ENCODE measurements at regions not wholly inside any gene's neighbourhood (a gene's known extent, or its start where the extent isn't known, plus 50 kb on each side); places are given as distances from the start of the nearest gene placed in this dataset.
"Not testable (repeated sequence)": the region's sequence is repeated elsewhere in the genome, so short reads cannot be mapped to it uniquely, and the experiment has no call there.

- DNase-seq (ENCODE audit: extremely low read depth in 1 of 2, low read depth in 1 of 2), result not testable (repeated sequence)
Observed at GRCh38 chr3:125791021-125791420, 178.0 kb upstream of the ROPN1B start.

GRCh38 chr3:125810010-125810409 is 159.0 kb upstream of the ROPN1B start:
- DNase-seq (ENCODE audit: extremely low read depth in 1 of 2, low read depth in 1 of 2), result not testable (repeated sequence)

- peak in 1 of 2 donors; percentile 5 for DNase-seq (ENCODE audit: extremely low read depth in 1 of 2, low read depth in 1 of 2)
Observed at GRCh38 chr3:125822175-125822574, 146.8 kb upstream of the ROPN1B start.

- DNase-seq (ENCODE audit: extremely low read depth in 1 of 2, low read depth in 1 of 2), result not testable (repeated sequence)
Observed at GRCh38 chr3:125831005-125831750, 137.8 kb upstream of the ROPN1B start.

- DNase-seq (ENCODE audit: extremely low read depth in 1 of 2, low read depth in 1 of 2), result not testable (repeated sequence)
Observed at GRCh38 chr3:125835562-125835961, 133.4 kb upstream of the ROPN1B start.

GRCh38 chr3:125836011-125836551 is 132.9 kb upstream of the ROPN1B start:
- DNase-seq (ENCODE audit: extremely low read depth in 1 of 2, low read depth in 1 of 2), result not testable (repeated sequence)

- not testable (repeated sequence) for DNase-seq (ENCODE audit: extremely low read depth in 1 of 2, low read depth in 1 of 2)
Observed at GRCh38 chr3:125836786-125837185, 132.2 kb upstream of the ROPN1B start.

- DNase-seq (ENCODE audit: extremely low read depth in 1 of 2, low read depth in 1 of 2), result not testable (repeated sequence)
Observed at GRCh38 chr3:125838857-125839256, 130.1 kb upstream of the ROPN1B start.

GRCh38 chr3:125840465-125840864 is 128.5 kb upstream of the ROPN1B start:
- DNase-seq (ENCODE audit: extremely low read depth in 1 of 2, low read depth in 1 of 2), result not testable (repeated sequence)

GRCh38 chr3:125847966-125848365 is 121.0 kb upstream of the ROPN1B start:
- not testable (repeated sequence) for DNase-seq (ENCODE audit: extremely low read depth in 1 of 2, low read depth in 1 of 2)

- DNase-seq (ENCODE audit: extremely low read depth in 1 of 2, low read depth in 1 of 2), result not testable (repeated sequence)
Observed at GRCh38 chr3:125855006-125855405, 114.0 kb upstream of the ROPN1B start.

GRCh38 chr3:125860547-125860946 is 108.4 kb upstream of the ROPN1B start:
- not testable (repeated sequence) for DNase-seq (ENCODE audit: extremely low read depth in 1 of 2, low read depth in 1 of 2)

GRCh38 chr3:125862841-125863254 is 106.1 kb upstream of the ROPN1B start:
- DNase-seq (ENCODE audit: extremely low read depth in 1 of 2, low read depth in 1 of 2), result not testable (repeated sequence)

GRCh38 chr3:125864532-125864931 is 104.4 kb upstream of the ROPN1B start:
- DNase-seq (ENCODE audit: extremely low read depth in 1 of 2, low read depth in 1 of 2), result not testable (repeated sequence)

- DNase-seq (ENCODE audit: extremely low read depth in 1 of 2, low read depth in 1 of 2), result not testable (repeated sequence)
Observed at GRCh38 chr3:125886006-125886405, 83.0 kb upstream of the ROPN1B start.

- DNase-seq (ENCODE audit: extremely low read depth in 1 of 2, low read depth in 1 of 2), result not testable (repeated sequence)
Observed at GRCh38 chr3:125899181-125899580, 69.8 kb upstream of the ROPN1B start.

- not testable (repeated sequence) for DNase-seq (ENCODE audit: extremely low read depth in 1 of 2, low read depth in 1 of 2)
Observed at GRCh38 chr3:125901473-125901872, 67.5 kb upstream of the ROPN1B start.

GRCh38 chr3:125903780-125904455 is 65.1 kb upstream of the ROPN1B start:
- not testable (repeated sequence) for DNase-seq (ENCODE audit: extremely low read depth in 1 of 2, low read depth in 1 of 2)

GRCh38 chr3:125907279-125907678 is 61.7 kb upstream of the ROPN1B start:
- not testable (repeated sequence) for DNase-seq (ENCODE audit: extremely low read depth in 1 of 2, low read depth in 1 of 2)

GRCh38 chr3:125910851-125911250 is 58.1 kb upstream of the ROPN1B start:
- DNase-seq (ENCODE audit: extremely low read depth in 1 of 2, low read depth in 1 of 2), result not testable (repeated sequence)

GRCh38 chr3:125914608-125915436 is 54.2 kb upstream of the ROPN1B start:
- not testable (repeated sequence) for DNase-seq (ENCODE audit: extremely low read depth in 1 of 2, low read depth in 1 of 2)

Measured in activated CD8-positive, alpha-beta memory T cell treated with anti-CD3 and anti-CD28 coated beads for 1 hour (primary cell).